ENCODE measurements at regions not wholly inside any gene's neighbourhood (a gene's known extent, or its start where the extent isn't known, plus 50 kb on each side); places are given as distances from the start of the nearest gene placed in this dataset.

- Histone ChIP-seq H3K79me1 (ENCODE audit: insufficient read depth, low read depth, low read length, poor library complexity, severe bottlenecking) (no peaks in the 10 kb centered on the region), H3T11ph (ENCODE audit: low read length) (no peak overlapping the region), H3K14ac (ENCODE audit: insufficient read depth, low read length) (no peak overlapping the region), H2BK15ac (ENCODE audit: low read depth, low read length) (no peak overlapping the region), H2AK5ac (ENCODE audit: insufficient read length, low read length) (no peak overlapping the region), H3K23me2 (ENCODE audit: insufficient read length, low read depth, low read length, poor library complexity, severe bottlenecking) (no peaks in the 10 kb centered on the region), H4K91ac (ENCODE audit: insufficient read length, low read depth, low read length) (no peak overlapping the region), H3K56ac (ENCODE audit: insufficient read length, low read depth, low read length) (no peak overlapping the region), H2BK5ac (ENCODE audit: insufficient read length, low read length) (no peak overlapping the region), H3K18ac (ENCODE audit: insufficient read length, low read depth, low read length) (no peak overlapping the region), H4K8ac (replicated peaks; ENCODE audit: insufficient read length, low read depth, low read length) (no peak overlapping the region), H2AFZ (ENCODE audit: low read length) (no peak overlapping the region), H4K20me1 (ENCODE audit: control insufficient read depth, insufficient read depth, insufficient read length) (no peaks in the 10 kb centered on the region), H2BK20ac (ENCODE audit: low read depth, low read length, poor library complexity, severe bottlenecking) (no peak overlapping the region), H2BK120ac (ENCODE audit: low read depth, low read length, poor library complexity, severe bottlenecking) (no peak overlapping the region), H3K4me1 (ENCODE audit: insufficient read depth, low read length) (peaks cover 4% of the 10 kb centered on the region; the same call in 1 of the 2 replicates), H3K79me2 (ENCODE audit: insufficient read depth, low read length) (no peaks in the 10 kb centered on the region), H2BK12ac (ENCODE audit: insufficient read length, low read depth, low read length) (no peak overlapping the region), H3K4me2 (ENCODE audit: insufficient read depth, insufficient read length, low read length) (no peak overlapping the region), H3K9me3 (ENCODE audit: control insufficient read depth, low read depth, low read length) (no peaks in the 10 kb centered on the region), H3K27ac (ENCODE audit: insufficient read length, low read depth, low read length) (no peak overlapping the region), H3K23ac (ENCODE audit: insufficient read length, low read depth, low read length) (no peak overlapping the region), H3K4ac (ENCODE audit: low read depth, low read length) (no peak overlapping the region), H3K9ac (ENCODE audit: extremely low read depth, insufficient read length, low read length) (no peak overlapping the region), H4K5ac (ENCODE audit: insufficient read length, low read depth, low read length) (no peak overlapping the region), H3K27me3 (ENCODE audit: insufficient read depth, low read length) (no peaks in the 10 kb centered on the region)
- H3K4me3 Mint-ChIP-seq = no peak overlapping the region
- no peaks in the 10 kb centered on the region for H3K36me3 Mint-ChIP-seq (ENCODE audit: insufficient read depth in 1 of 3, low read depth in 3 of 3)
- no peak overlapping the region for H3K27ac Mint-ChIP-seq
- WGBS (ENCODE audit: extremely low coverage, insufficient read length, low lambda C conversion rate) = no CpG with 5 or more reads among the region's 2 CpGs
- H3K4me1 Mint-ChIP-seq = peaks cover 12 to 14% of the 10 kb centered on the region in 2 experiments
- H3K9me3 Mint-ChIP-seq = no peaks in the 10 kb centered on the region
- TF ChIP-seq CTCF (conservative IDR thresholded peaks at IDR 0.05) = no peak
- no peaks in the 10 kb centered on the region for H3K27me3 Mint-ChIP-seq (ENCODE audit: low read depth)
- no peak for DNase-seq
These were observed 175.0 kb upstream of the LMNTD1 start for GRCh38 chr12:25728056-25728595.
